PFSK-1 (cell line): ENCODE measurements at regions not wholly inside any gene's neighbourhood (a gene's known extent, or its start where the extent isn't known, plus 50 kb on each side); places are given as distances from the start of the nearest gene placed in this dataset.

Experiments used
- FOXP2 ChIP-seq: optimal IDR thresholded peaks from 2 replicates; pipeline ENCODE3; 2011; ENCODE audit warnings: borderline replicate concordance, control low read depth, inconsistent platforms; ENCODE audit not compliant: insufficient read depth; ENCODE audit errors: extremely low read length, extremely low read depth
- POLR2AphosphoS5 ChIP-seq: IDR thresholded peaks from 2 replicates; pipeline ENCODE4 v1.6.1; 2012; ENCODE audit warnings: low read depth, mild to moderate bottlenecking, control low read depth, low read length, moderate library complexity
- SIN3A ChIP-seq: IDR thresholded peaks from 2 replicates; pipeline ENCODE4 v1.6.1; 2012; ENCODE audit warnings: mild to moderate bottlenecking, low read length, moderate library complexity, borderline replicate concordance; ENCODE audit not compliant: insufficient read depth
- TAF1 ChIP-seq: IDR thresholded peaks from 2 replicates; pipeline ENCODE4 v1.6.1; 2012; ENCODE audit warnings: low read length, control low read depth, borderline replicate concordance; ENCODE audit not compliant: insufficient read depth
- TF ChIP-seq, protein P1 (sequence below), 2 experiments: IDR thresholded peaks; 2 replicates each; pipeline versions ENCODE4 v1.6.1 to v1.8.0; 2011 to 2012; ENCODE audit warnings: low read depth in 2 of 2, low read length in 2 of 2, control low read depth in 1 of 2, inconsistent platforms in 1 of 2, mild to moderate bottlenecking in 1 of 2, moderate library complexity in 1 of 2; ENCODE audit not compliant: insufficient read depth in 1 of 2

DNA sequence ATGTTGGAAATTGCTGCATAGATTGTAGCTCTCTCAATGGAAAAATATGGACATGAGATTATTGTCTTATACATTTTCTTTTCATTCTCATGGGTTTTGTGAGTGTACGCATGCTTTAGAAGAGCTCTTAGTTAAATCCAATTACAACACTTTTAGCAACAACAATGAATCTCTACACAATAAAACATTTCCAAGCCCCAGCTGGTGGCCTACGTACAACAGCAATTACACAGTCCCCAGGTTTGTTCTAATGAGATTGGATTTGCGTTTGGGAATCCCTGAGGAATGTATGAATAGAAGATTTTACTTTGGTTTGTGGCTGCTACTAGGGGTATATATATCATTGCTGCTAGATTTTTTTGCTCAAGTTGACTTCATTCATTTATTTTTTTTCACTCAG is 98.6 kb downstream of the FHDC1 start:
- TF ChIP-seq SIN3A = no peak
- TF ChIP-seq, protein P1, sequence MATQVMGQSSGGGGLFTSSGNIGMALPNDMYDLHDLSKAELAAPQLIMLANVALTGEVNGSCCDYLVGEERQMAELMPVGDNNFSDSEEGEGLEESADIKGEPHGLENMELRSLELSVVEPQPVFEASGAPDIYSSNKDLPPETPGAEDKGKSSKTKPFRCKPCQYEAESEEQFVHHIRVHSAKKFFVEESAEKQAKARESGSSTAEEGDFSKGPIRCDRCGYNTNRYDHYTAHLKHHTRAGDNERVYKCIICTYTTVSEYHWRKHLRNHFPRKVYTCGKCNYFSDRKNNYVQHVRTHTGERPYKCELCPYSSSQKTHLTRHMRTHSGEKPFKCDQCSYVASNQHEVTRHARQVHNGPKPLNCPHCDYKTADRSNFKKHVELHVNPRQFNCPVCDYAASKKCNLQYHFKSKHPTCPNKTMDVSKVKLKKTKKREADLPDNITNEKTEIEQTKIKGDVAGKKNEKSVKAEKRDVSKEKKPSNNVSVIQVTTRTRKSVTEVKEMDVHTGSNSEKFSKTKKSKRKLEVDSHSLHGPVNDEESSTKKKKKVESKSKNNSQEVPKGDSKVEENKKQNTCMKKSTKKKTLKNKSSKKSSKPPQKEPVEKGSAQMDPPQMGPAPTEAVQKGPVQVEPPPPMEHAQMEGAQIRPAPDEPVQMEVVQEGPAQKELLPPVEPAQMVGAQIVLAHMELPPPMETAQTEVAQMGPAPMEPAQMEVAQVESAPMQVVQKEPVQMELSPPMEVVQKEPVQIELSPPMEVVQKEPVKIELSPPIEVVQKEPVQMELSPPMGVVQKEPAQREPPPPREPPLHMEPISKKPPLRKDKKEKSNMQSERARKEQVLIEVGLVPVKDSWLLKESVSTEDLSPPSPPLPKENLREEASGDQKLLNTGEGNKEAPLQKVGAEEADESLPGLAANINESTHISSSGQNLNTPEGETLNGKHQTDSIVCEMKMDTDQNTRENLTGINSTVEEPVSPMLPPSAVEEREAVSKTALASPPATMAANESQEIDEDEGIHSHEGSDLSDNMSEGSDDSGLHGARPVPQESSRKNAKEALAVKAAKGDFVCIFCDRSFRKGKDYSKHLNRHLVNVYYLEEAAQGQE (IDR thresholded peaks at IDR 0.05; ENCODE audit: insufficient read depth in 1 of 2, low read depth in 2 of 2, low read length in 2 of 2) = no peak
- no peak for TF ChIP-seq TAF1
- no peak for TF ChIP-seq POLR2AphosphoS5
- no peak for TF ChIP-seq FOXP2

DNA sequence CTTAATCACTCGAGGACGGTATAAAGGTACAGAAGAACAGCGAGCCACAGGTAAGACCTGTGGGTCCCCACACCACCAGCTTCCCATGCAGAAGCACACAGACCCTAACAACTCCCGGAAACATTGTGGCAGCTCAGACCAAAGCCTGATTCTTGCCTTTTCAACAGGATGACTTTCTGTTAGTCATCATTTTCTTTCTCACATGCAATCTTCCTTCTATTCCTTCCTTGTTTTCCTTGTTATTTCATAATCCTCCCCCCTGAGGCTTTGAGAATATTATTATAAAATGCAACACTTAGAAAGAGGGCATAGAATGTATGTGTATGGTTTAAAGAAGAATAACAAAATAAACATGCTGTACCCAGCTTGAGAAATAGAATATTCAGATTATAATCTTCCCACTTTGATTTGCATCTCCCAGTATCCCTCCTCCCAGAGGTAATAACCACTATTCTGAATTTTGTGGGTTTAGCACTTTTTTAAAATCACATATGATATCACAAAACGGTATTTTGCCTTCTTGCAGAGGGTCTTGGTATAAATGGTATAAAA is 100.9 kb downstream of the FHDC1 start:
- no peak for TF ChIP-seq FOXP2

DNA sequence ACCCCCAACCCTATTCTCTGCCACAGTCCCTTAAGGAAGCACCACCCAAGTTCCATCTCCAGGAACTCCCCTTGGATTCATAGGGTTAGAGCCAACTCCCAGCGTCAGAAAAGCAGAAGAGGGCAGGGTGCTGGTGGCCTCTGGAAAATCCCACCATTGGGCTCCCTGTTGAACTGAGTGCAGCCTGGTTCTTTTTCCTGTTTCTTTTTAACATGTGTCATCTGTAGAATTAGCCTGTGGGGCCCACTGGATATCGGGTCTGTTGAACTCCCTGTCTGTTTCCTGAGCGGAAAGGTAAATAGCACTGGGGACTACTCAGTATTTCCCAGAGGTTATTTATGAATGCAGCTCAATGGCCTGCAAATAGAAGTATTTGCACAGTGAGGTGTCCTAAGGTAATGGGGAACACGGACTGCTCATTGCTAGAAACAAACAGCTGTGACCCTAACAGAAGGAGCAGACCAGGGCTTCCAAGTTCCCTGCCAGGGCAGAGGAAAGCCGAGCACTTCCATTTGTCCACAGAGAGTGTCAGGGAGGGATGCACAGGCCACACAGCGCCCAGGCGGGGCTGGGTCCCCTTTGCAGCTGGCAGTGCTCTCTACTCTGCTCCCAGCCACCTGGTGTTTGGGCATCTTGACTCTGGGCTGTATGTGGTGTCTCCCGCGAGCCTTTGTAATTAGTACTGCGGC is 102.6 kb downstream of the FHDC1 start:
- TF ChIP-seq, protein P1 (IDR thresholded peaks at IDR 0.05; ENCODE audit: insufficient read depth in 1 of 2, low read depth in 2 of 2, low read length in 2 of 2) = no peak
- TF ChIP-seq POLR2AphosphoS5 (no peak), FOXP2 (no peak), SIN3A (no peak), TAF1 (no peak)

DNA sequence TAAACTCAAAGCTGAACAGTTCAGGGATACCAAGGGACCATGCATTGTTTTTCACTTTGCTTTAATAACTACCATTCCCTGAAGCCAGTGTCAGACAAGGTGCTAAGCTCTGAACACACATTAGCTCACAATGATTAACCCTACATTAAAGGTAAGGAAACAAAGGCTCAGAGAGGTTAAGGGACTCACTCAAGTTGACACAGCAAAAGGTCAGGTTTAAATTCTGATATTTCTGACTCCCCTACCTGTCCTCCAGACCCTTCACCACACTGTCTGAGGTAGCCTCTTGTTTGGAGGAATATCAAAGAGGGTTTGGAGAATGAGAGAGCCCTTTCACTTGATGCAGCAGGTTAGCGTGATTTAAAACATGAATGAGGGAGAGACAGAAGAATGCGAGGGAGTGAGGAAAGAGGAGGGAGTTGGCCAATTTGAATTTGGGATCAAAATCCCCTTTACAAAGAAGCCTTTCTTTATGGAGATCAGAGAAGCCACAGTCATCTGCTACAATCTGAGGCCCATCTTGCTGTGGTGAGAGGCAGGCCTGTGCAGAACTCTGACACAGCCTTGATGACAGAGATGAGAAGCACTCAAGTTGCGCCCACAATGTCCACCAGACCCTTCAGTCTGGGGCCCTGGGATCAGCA is 103.5 kb downstream of the FHDC1 start:
- no peak for TF ChIP-seq SIN3A
- no peak for TF ChIP-seq FOXP2
- TF ChIP-seq, protein P1 (IDR thresholded peaks at IDR 0.05; ENCODE audit: insufficient read depth in 1 of 2, low read depth in 2 of 2, low read length in 2 of 2) = no peak
- TF ChIP-seq TAF1 = no peak
- no peak for TF ChIP-seq POLR2AphosphoS5

DNA sequence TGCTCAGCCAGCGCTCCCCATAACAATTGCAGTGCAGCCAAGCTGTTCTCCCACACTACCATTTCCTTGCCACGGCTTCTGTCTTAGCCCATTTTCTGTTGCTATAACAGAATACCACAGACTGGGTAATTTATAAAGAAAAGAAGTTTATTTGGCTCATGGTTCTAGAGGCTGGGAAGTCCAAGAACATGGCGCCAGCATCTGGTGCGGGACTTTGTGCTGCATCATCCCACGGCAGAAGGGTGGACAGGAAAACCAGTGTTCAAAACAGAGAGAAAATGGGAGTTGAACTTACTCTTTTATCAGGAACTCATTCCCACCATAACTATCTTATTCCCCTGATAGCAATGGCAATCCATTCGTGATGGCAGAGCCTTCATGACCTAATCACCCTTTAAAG is 104.6 kb downstream of the FHDC1 start:
- TF ChIP-seq POLR2AphosphoS5 = no peak
- TF ChIP-seq SIN3A = no peak
- no peak for TF ChIP-seq TAF1
- TF ChIP-seq, protein P1 (IDR thresholded peaks at IDR 0.05; ENCODE audit: insufficient read depth in 1 of 2, low read depth in 2 of 2, low read length in 2 of 2) = no peak
- no peak for TF ChIP-seq FOXP2
